ENCODE measurements at regions not wholly inside any gene's neighbourhood (a gene's known extent, or its start where the extent isn't known, plus 50 kb on each side); places are given as distances from the start of the nearest gene placed in this dataset.
A peak's percentile ranks its signal among the peaks of the same experiment; 100 is the strongest.

DNA sequence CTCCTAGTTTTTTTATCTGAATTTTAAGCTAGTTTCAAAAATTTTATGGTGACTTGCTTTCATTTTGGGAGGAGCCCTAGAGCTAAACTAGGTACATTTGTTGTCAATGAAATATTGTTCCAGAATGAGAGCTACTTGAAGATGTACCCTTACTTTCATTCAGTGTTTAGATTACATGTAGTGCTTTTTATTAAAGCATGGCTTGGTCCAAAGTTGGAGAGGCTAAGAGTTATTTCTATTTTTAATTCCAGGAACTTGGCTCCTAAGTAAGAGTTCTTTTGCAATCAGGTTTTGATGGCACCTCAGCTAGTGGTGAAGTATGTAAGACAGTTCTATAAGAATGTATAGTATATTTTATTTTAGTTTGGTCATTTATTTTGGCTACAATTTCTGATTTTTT lies 165.5 kb downstream of the PRR32 start:
- no peak overlapping the region for H3K4me3 ChIP-seq
- no peaks in the 10 kb centered on the region for H3K27me3 ChIP-seq
- DNase-seq (no peak), ATAC-seq (peak; percentile 63)
- H3K27ac ChIP-seq: no peak overlapping the region
- no peak for TF ChIP-seq CTCF (IDR thresholded peaks at IDR 0.05)
- no peaks in the 10 kb centered on the region for H3K36me3 ChIP-seq
- intact Hi-C loops (cut with DNase I): no loop called here
- no peaks in the 10 kb centered on the region for H3K4me1 ChIP-seq
- peaks cover 0 to 2% of the 10 kb centered on the region in 2 donors for H3K9me3 ChIP-seq

DNA sequence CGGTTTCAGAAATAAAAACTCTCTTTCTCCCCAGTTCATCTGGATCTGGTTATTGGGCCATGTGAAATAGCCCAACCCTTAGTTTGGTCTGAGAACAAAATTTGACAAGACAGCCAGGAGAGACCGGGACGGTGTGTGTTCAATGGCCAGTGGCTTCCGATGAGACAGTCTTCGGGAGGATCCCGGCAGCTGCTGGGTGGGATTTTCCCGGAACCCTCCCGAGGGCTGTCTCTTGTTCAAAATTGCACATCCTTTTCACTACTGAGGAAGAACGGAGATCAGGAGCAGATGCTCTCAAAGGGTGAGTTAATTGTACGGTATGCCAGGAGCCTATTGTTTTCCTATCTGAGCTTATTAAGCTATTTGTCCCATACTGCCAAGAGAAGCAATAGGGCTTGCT lies 166.5 kb downstream of the PRR32 start:
- Histone ChIP-seq H3K4me3 (no peak overlapping the region), H3K27ac (no peak overlapping the region), H3K4me1 (no peaks in the 10 kb centered on the region), H3K27me3 (no peaks in the 10 kb centered on the region), H3K9me3 (peaks cover 0 to 2% of the 10 kb centered on the region in 2 donors), H3K36me3 (no peaks in the 10 kb centered on the region)
- intact Hi-C loops (cut with DNase I): no loop called here
- ATAC-seq: no peak
- no peak for DNase-seq
- no peak for TF ChIP-seq CTCF (IDR thresholded peaks at IDR 0.05)

- H3K9me3 ChIP-seq: peaks cover 0 to 2% of the 10 kb centered on the region in 2 donors
- TF ChIP-seq CTCF (IDR thresholded peaks at IDR 0.05): no peak
- no peaks in the 10 kb centered on the region for H3K27me3 ChIP-seq
- H3K4me1 ChIP-seq: no peaks in the 10 kb centered on the region
- no peaks in the 10 kb centered on the region for H3K36me3 ChIP-seq
- no peak overlapping the region for H3K27ac ChIP-seq
- intact Hi-C loops (cut with DNase I): no loop called here
- ATAC-seq (no peak), DNase-seq (peak in 1 of 4 donors; percentile 7)
- H3K4me3 ChIP-seq: no peak overlapping the region
Observed at GRCh38 chrX:126994032-126994600, 174.6 kb downstream of the PRR32 start.

DNA sequence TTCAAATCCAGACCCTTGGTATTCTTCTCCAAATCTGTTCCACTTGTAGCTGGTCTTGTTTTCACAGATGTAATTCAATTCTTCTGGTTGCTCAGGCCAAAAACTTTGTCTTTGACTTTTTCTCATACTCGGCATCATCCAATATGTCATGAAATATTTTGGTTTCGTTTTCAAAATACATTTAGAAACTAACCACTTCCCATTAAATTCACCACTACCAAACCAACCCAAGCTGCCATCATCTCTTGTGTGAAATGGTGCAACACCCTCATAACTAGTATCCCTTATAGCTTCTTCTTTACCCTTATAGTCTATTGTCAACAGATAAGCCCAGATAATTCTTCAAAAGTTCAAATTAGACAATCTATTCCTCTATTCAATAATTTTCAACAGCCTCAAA lies 192.1 kb downstream of the PRR32 start:
- Histone ChIP-seq H3K27me3 (no peaks in the 10 kb centered on the region), H3K4me1 (no peaks in the 10 kb centered on the region), H3K9me3 (no peaks in the 10 kb centered on the region), H3K36me3 (no peaks in the 10 kb centered on the region), H3K4me3 (no peak overlapping the region), H3K27ac (no peak overlapping the region)
- no peak for TF ChIP-seq CTCF (IDR thresholded peaks at IDR 0.05)
- intact Hi-C loops (cut with DNase I): no loop called here
- DNase-seq: no peak
- no peak for ATAC-seq

GRCh38 chrX:127025013-127025412 lies 205.5 kb downstream of the PRR32 start:
- DNase-seq (no peak), ATAC-seq (no peak)
- Histone ChIP-seq H3K9me3 (no peaks in the 10 kb centered on the region), H3K4me3 (no peak overlapping the region), H3K27ac (no peak overlapping the region), H3K4me1 (no peaks in the 10 kb centered on the region), H3K36me3 (no peaks in the 10 kb centered on the region), H3K27me3 (no peaks in the 10 kb centered on the region)
- TF ChIP-seq CTCF (IDR thresholded peaks at IDR 0.05): no peak
- intact Hi-C loops (cut with DNase I): no loop called here
